ENCODE measurements at regions not wholly inside any gene's neighbourhood (a gene's known extent, or its start where the extent isn't known, plus 50 kb on each side); places are given as distances from the start of the nearest gene placed in this dataset.
"Not testable (repeated sequence)": the region's sequence is repeated elsewhere in the genome, so short reads cannot be mapped to it uniquely, and the experiment has no call there.

GRCh38 chr14:106348873-106349540 lies 822.6 kb downstream of the TMEM121 start:
- TF ChIP-seq ZNF274 (IDR thresholded peaks at IDR 0.05; ENCODE audit: low read depth, low read length); YY1 (IDR thresholded peaks at IDR 0.05; ENCODE audit: insufficient read depth, insufficient read length): not testable (repeated sequence)

Data from NT2/D1 (cell line).